SK-N-MC (cell line): ENCODE measurements at regions not wholly inside any gene's neighbourhood (a gene's known extent, or its start where the extent isn't known, plus 50 kb on each side); places are given as distances from the start of the nearest gene placed in this dataset.

Experiments used
- EZH2 ChIP-seq: fragments of 200-600 bp; sonication (generic); IDR thresholded peaks from one replicate; pipeline ENCODE4 v1.6.1; 2017; ENCODE audit warnings: antibody characterized with exemption
- FOXP2 ChIP-seq: optimal IDR thresholded peaks from 2 replicates; pipeline ENCODE3; 2011; ENCODE audit warnings: mild to moderate bottlenecking, moderate library complexity; ENCODE audit not compliant: insufficient read depth; ENCODE audit errors: extremely low read length, control extremely low read depth
- POLR2AphosphoS5 ChIP-seq: IDR thresholded peaks from 2 replicates; pipeline ENCODE4 v1.6.1; 2012; ENCODE audit warnings: mild to moderate bottlenecking, low read depth, low read length, borderline replicate concordance

DNA sequence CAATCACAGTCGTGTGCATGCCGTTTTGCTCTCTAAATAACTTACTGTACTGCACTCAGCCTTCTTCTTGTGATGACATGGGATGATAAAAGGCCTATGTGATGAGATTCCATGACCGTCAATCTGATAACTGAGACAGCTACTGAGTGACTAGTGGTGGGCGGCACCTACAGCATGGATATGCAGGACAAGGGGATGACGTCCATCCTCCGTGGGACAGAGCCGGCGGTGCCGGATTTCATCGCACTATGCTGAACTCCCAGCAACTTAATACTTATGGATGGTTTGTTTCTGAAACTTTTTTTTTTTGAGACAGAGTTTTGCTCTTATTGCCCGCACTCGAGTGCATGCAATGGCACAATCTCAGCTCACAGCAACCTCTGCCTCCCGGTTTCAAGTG, 146.8 kb upstream of the TSHZ3 start:
- TF ChIP-seq POLR2AphosphoS5 (no peak), EZH2 (no peak), FOXP2 (no peak)
